RWPE1 (cell line): ENCODE measurements at regions not wholly inside any gene's neighbourhood (a gene's known extent, or its start where the extent isn't known, plus 50 kb on each side); places are given as distances from the start of the nearest gene placed in this dataset.

Experiments used
- CTCF ChIA-PET: fragments of 350-600 bp; sonication (Branson Sonifier 250); formaldehyde crosslinking; extraction: SDS; loops from one replicate; lab custom pipeline; 2021; lab: Yijun Ruan, JAX
- POLR2A ChIA-PET: fragments of 400-600 bp; formaldehyde crosslinking; extraction: SDS; loops from one replicate; lab custom pipeline; 2020; ENCODE audit warnings: antibody characterized with exemption; ENCODE audit not compliant: low non-redundant PET; lab: Yijun Ruan, JAX
- DNase-seq: peaks from one replicate; pipeline ENCODE4 v3.0.0; 2012; ENCODE audit warnings: low spot score
- H3K27ac ChIP-seq: fragments of 450-650 bp; 2 replicates; pipeline ENCODE4 v1.5.1; 2017
- TF ChIP-seq, protein P1 (sequence below): fragments of 450-650 bp; conservative IDR thresholded peaks from 2 replicates; pipeline ENCODE4 v1.5.1; 2017; ENCODE audit warnings: low read depth, mild to moderate bottlenecking

DNA sequence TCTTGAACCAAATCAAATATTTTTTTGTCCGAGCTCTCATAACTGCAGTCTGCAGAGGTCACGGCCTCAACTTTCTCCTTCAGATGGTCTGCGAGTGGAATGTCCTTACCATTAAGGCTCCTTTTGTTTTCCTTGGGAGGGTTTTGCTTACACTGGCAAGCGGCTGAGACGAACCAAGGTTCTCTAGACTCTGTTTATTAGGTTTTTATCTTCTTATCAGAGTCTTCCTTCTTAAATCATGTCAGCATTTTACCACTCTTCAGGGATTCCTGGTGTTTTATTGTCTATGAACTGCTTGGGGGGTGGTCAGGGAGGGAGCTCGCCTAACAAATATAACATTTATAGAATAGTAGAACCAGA is 773.7 kb upstream of the NR2F2 start:
- TF ChIP-seq, protein P1, sequence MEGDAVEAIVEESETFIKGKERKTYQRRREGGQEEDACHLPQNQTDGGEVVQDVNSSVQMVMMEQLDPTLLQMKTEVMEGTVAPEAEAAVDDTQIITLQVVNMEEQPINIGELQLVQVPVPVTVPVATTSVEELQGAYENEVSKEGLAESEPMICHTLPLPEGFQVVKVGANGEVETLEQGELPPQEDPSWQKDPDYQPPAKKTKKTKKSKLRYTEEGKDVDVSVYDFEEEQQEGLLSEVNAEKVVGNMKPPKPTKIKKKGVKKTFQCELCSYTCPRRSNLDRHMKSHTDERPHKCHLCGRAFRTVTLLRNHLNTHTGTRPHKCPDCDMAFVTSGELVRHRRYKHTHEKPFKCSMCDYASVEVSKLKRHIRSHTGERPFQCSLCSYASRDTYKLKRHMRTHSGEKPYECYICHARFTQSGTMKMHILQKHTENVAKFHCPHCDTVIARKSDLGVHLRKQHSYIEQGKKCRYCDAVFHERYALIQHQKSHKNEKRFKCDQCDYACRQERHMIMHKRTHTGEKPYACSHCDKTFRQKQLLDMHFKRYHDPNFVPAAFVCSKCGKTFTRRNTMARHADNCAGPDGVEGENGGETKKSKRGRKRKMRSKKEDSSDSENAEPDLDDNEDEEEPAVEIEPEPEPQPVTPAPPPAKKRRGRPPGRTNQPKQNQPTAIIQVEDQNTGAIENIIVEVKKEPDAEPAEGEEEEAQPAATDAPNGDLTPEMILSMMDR, result no peak
- ChIA-PET CTCF (interaction anchor here (0.6 kb wide), 3 partner anchors 205 to 771 kb away, joined by 3 to 6 read pairs (median 6); no protein-coding TSS in a partner anchor), POLR2A (no interaction called here)
- no peak for DNase-seq
- H3K27ac ChIP-seq, result peak overlapping the region; percentile 32; the same call in 1 of the 2 replicates

GRCh38 chr15:95557226-95558046 is 773.1 kb upstream of the NR2F2 start:
- H3K27ac ChIP-seq, result peak overlapping the region; percentile 32; the same call in 1 of the 2 replicates
- CTCF ChIA-PET, result interaction anchor here (0.6 kb wide), 2 partner anchors 130 to 708 kb away, joined by 6 read pairs; no protein-coding TSS in a partner anchor
- peak; percentile 90 for DNase-seq

GRCh38 chr15:95558131-95558530 is 772.4 kb upstream of the NR2F2 start:
- POLR2A ChIA-PET, result no interaction called here
- TF ChIP-seq, protein P1, result no peak
- CTCF ChIA-PET, result interaction anchor here (0.6 kb wide), 1 partner anchor 129 kb away, joined by 6 read pairs; no protein-coding TSS in a partner anchor
- DNase-seq, result peak; percentile 18
- H3K27ac ChIP-seq, result no peak overlapping the region

More at GRCh38 chr15:95557226-95558046, 773.1 kb upstream of the NR2F2 start:
- POLR2A ChIA-PET, result no interaction called here
- TF ChIP-seq, protein P1, result no peak

- POLR2A ChIA-PET, result no interaction called here
- TF ChIP-seq, protein P1, result no peak
- H3K27ac ChIP-seq, result no peak overlapping the region
- DNase-seq, result no peak
- CTCF ChIA-PET, result no interaction called here
These were observed 771.6 kb upstream of the NR2F2 start for GRCh38 chr15:95558916-95559315.

GRCh38 chr15:95559875-95560394 is 770.6 kb upstream of the NR2F2 start:
- no peak overlapping the region for H3K27ac ChIP-seq
- ChIA-PET POLR2A (no interaction called here), CTCF (interaction anchor here (0.6 kb wide), 1 partner anchor 28 kb away, joined by 3 read pairs; no protein-coding TSS in a partner anchor)
- DNase-seq, result peak; percentile 70
- TF ChIP-seq, protein P1, result no peak

- no peak for DNase-seq
- ChIA-PET POLR2A (no interaction called here), CTCF (no interaction called here)
- TF ChIP-seq, protein P1, result no peak
- no peak overlapping the region for H3K27ac ChIP-seq
These were observed 769.0 kb upstream of the NR2F2 start for GRCh38 chr15:95561463-95561862.
